IMR-90 (cell line): ENCODE measurements at regions not wholly inside any gene's neighbourhood (a gene's known extent, or its start where the extent isn't known, plus 50 kb on each side); places are given as distances from the start of the nearest gene placed in this dataset.

Experiments
- CEBPB ChIP-seq: IDR thresholded peaks from 2 replicates; pipeline ENCODE4 v1.6.1; 2012; ENCODE audit warnings: low read depth, low read length, improper control_type of control experiment
- CHD1 ChIP-seq: IDR thresholded peaks from 2 replicates; pipeline ENCODE4 v1.6.1; 2012; ENCODE audit warnings: low read depth, low read length, improper control_type of control experiment
- CTCF ChIP-seq: conservative IDR thresholded peaks from 2 replicates; pipeline ENCODE4 v1.5.1; 2012; ENCODE audit warnings: mild to moderate bottlenecking, low read depth, low read length, improper control_type of control experiment
- ELK1 ChIP-seq: fragments of 150-350 bp; IDR thresholded peaks from 2 replicates; pipeline ENCODE4 v1.6.1; 2016; ENCODE audit warnings: low read depth, mild to moderate bottlenecking, low read length, moderate library complexity, borderline replicate concordance
- FOS ChIP-seq: fragments of 150-350 bp; IDR thresholded peaks from 2 replicates; pipeline ENCODE4 v1.6.1; 2016; ENCODE audit warnings: low read depth, low read length
- MAFK ChIP-seq: IDR thresholded peaks from 2 replicates; pipeline ENCODE4 v1.6.1; 2012; ENCODE audit warnings: low read depth, low read length, improper control_type of control experiment
- MAZ ChIP-seq: IDR thresholded peaks from 2 replicates; pipeline ENCODE4 v1.6.1; 2012; ENCODE audit warnings: low read depth, mild to moderate bottlenecking, low read length, improper control_type of control experiment, moderate library complexity, borderline replicate concordance
- MXI1 ChIP-seq: IDR thresholded peaks from 2 replicates; pipeline ENCODE4 v1.6.1; 2012; ENCODE audit warnings: low read depth, mild to moderate bottlenecking, low read length, moderate library complexity, borderline replicate concordance
- POLR2A ChIP-seq: IDR thresholded peaks from 2 replicates; pipeline ENCODE4 v1.6.1; 2012; ENCODE audit warnings: mild to moderate bottlenecking, low read depth, low read length
- RAD21 ChIP-seq: IDR thresholded peaks from 2 replicates; pipeline ENCODE4 v1.6.1; 2012; ENCODE audit warnings: low read length, improper control_type of control experiment
- RCOR1 ChIP-seq: IDR thresholded peaks from 2 replicates; pipeline ENCODE4 v1.6.1; 2012; ENCODE audit warnings: mild to moderate bottlenecking, low read length, improper control_type of control experiment; ENCODE audit not compliant: insufficient replicate concordance
- RFX5 ChIP-seq: IDR thresholded peaks from 2 replicates; pipeline ENCODE4 v1.8.0; 2012; ENCODE audit warnings: low read depth, mild to moderate bottlenecking, low read length, moderate library complexity
- SMC3 ChIP-seq: fragments of 150-350 bp; IDR thresholded peaks from 2 replicates; pipeline ENCODE4 v1.6.1; 2016; ENCODE audit warnings: low read depth, mild to moderate bottlenecking, antibody characterized with exemption, low read length, moderate library complexity
- USF2 ChIP-seq: fragments of 150-350 bp; IDR thresholded peaks from 2 replicates; pipeline ENCODE4 v1.6.1; 2017; ENCODE audit warnings: mild to moderate bottlenecking, antibody characterized with exemption, low read length, low read depth

- TF ChIP-seq USF2 (no peak), CEBPB (no peak), CTCF (no peak), POLR2A (no peak), RCOR1 (no peak), RFX5 (no peak), SMC3 (no peak), RAD21 (no peak), FOS (no peak), MAZ (no peak), MAFK (no peak), ELK1 (no peak), CHD1 (no peak), MXI1 (no peak)
Measured at GRCh38 chr14:70245026-70245425, 56.3 kb upstream of the SLC8A3 start.
